Left forelimb (tissue), 1 donor: ENCODE measurements at regions not wholly inside any gene's neighbourhood (a gene's known extent, or its start where the extent isn't known, plus 50 kb on each side); places are given as distances from the start of the nearest gene placed in this dataset.

ENCODE experiments used
- DNase-seq: peaks from one replicate; pipeline ENCODE4 v3.0.0-alpha.2; 2018; ENCODE audit warnings: low spot score

DNA sequence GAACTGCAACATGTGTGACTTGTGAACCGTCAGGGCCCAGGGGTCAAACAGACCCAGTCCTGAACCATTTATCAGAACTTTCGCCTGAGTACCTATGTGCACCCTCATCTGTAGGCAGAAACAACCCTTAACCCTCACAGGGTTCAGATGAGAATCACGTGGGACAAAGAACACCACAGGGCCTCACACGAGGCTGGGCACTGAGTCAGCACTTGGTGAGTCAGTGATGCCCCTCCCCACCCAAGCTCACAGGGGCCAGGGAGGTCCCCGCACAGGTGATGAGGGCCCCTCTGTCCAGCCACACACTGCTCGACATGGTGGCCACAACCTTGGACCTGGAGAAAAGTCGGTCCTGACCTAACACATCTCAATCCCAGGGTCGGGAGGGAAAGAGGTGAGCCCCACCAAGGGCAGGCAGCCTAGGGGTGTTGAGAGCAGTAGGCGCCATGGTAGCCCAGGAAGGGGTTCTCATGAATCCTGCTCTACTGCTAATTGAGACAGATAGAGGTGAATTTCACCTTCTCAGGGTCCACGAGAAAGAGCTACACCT, 176.4 kb downstream of the SHANK2 start:
- DNase-seq, result no peak

DNA sequence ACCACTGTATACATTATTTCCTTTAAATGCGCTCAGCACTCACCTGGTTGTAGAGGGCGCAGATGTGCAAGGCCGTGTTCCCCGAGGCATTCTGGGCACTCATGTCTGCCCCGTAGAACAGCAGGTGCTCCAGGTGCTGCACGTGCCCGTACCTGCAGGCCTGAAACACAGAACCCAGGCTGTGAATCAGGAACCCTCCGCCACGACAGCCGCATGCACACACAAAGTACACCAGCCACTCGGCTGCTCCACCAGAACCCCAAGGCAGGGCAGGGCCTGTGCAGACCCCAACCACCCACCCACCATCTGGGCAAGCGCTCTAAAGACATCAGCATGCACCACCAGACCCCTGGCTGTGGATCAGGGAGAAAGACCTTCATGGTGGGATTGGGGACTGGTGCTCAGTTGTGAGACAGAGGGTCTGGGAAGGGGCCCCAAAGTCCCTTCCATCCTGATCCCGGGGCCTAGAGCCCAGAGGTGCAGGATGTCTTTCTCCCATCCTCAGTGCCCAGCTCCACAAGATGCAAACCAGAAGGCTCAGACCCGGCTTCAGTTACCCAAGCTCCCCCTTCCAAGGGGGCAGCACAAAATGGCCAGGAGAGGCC, 177.2 kb downstream of the SHANK2 start:
- DNase-seq, result no peak

DNA sequence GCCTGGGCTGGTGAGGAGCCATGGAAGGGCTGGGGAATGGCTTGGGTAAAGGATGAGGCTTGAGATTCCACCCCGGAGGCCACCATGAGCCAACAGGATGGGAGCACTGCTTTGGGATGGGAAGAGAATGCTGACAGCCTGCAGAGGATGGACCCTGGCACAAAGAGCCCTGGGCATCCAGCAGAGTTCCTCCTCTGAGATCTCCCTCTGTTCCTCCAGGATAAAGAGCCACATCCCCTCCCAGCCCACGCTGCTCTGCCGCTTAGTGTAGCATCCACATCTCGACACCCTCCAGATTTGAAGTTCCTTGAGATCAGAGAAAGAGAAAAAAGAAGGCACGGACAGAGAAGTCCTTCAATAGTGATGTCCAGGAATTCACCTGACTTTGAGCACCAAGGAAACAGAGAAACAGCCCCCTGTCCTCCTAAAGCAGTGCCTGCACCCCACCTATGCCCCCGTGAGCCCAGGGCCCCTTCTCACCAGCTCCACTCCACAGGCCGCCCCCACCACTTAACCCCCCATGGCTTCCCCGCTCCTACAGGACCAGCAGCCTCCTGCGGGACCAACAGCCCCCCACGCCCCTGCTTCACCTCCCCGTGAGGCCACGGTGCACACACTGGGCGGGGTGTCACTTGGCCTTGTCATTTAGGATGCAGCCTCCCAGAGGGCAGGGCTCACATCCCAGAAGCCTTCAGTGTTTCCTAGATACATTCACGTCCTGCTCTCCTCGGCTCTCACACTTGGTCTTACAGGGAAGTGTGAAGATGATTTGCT, 180.5 kb downstream of the SHANK2 start:
- DNase-seq, result no peak

GRCh38 chr11:71070490-71071453, 181.6 kb downstream of the SHANK2 start:
- DNase-seq, result no peak

GRCh38 chr11:71068963-71069362, 183.4 kb downstream of the SHANK2 start:
- no peak for DNase-seq

- DNase-seq, result no peak
Measured at GRCh38 chr11:71067753-71068152, 184.6 kb downstream of the SHANK2 start.

GRCh38 chr11:71066311-71066710, 186.1 kb downstream of the SHANK2 start:
- DNase-seq, result no peak

DNA sequence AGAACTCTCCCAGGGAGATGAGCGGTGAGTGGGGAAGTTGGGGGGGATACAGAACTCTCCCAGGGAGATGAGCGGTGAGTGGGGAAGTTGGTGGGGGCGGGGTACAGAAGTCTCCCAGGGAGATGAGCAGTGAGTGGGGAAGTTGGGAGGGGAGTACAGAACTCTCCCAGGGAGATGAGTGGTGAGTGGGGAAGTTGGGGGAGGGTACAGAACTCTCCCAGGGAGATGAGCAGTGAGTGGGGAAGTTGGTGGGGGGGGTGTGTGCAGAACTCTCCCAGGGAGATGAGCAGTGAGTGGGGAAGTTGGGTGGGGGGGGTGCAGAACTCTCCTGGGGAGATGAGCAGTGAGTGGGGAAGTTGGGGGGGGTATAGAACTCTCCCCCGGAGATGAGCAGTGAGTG, 186.5 kb downstream of the SHANK2 start:
- DNase-seq, result no peak

- DNase-seq, result no peak
Measured at GRCh38 chr11:71064702-71065515, 187.5 kb downstream of the SHANK2 start.

- DNase-seq, result no peak
Measured at GRCh38 chr11:71064183-71064582, 188.2 kb downstream of the SHANK2 start.

DNA sequence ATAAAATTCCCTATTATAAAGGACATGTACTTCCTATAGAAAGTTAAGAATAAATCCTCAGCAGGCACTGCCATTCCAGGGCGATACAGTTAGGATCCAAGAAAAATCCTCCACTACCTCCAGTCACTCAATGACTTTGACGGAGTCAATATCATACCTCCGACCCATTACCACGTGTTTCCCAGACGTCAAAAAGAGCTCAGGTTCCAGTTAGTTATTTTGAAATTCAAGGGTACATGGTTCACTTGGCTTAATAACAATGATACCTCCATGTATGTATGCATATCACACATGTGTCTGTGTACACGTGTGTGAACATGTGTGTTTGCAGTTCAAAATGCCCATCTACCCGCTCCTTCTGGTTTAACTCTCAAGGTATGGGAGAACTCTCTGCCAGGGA, 189.2 kb downstream of the SHANK2 start:
- no peak for DNase-seq

DNA sequence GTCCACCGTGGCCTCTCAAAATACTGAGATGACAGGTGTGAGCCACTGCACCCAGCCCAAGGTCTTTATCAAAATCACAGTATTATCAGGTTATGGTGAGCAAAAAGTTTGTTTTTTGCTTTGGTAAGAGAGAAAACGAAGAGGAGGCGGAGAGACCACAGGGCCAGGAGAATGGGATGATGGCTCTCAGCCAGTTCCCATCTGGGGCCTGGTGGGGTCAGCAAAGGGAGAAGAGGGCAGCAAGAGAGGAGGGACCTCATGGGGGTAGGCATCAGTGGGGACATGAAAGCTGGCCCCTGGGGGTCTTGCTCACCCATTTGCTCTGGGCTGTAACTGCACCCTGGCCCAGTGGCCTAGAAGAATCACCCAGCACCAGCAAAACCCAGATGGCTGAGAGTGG, 190.2 kb downstream of the SHANK2 start:
- no peak for DNase-seq

GRCh38 chr11:71060391-71060791, 192.0 kb downstream of the SHANK2 start:
- DNase-seq, result no peak

DNA sequence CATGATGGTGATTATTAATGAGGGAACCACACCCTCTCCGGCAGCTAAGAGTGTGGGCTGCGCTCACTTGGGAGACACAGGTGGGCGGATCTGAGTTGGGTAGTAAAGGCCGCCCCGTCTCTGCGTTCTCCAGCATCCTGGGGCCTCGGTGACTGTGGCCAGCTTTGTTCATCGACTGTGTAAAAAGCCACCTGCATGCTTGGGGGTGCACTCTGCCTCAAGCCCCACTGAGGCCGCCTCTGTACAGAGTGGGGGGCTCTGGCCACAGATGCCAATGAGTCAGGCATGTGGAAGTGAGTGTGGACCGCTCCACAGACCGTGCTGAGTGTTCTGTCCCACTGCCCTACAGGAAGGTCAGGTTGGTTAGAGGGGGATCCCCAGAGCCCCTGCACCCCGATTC, 192.7 kb downstream of the SHANK2 start:
- DNase-seq, result no peak

DNA sequence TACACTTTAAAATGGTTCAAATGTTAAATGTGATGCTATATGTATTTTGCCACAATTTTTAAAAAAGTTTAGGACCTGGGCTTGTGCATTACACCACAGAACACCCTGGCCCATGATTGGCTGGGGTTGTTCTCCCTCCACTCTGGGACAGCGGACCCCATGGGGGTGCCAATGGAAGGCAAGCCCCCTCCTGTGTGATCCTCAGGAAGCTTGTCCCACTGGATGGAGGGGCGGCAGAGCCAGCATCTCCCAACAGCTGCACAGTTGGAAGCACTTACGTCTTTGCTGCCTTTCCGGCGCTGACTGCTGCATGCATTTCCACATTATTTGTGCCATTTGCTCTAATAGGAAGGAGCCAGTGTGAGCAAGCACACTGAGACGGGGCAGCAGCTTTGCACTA, 196.5 kb downstream of the SHANK2 start:
- no peak for DNase-seq
